Activated naive CD8-positive, alpha-beta T cell treated with anti-CD3 and anti-CD28 coated beads, Interleukin-2, amount 50 U/mL, for 24 hours (primary cell): ENCODE measurements at regions not wholly inside any gene's neighbourhood (a gene's known extent, or its start where the extent isn't known, plus 50 kb on each side); places are given as distances from the start of the nearest gene placed in this dataset.

ENCODE experiments used
- ATAC-seq: fragments of 150-1000 bp; cut with Tn5 transposase; one replicate; pipeline ENCODE4 v1.10.0; 2021
- DNase-seq: peaks from one replicate; pipeline ENCODE4 v3.0.0; 2021
- H3K27ac Mint-ChIP-seq: one replicate; pipeline ENCODE4 v1.8.0; 2021; ENCODE audit warnings: mild to moderate bottlenecking, mixed read lengths
- H3K27me3 Mint-ChIP-seq: one replicate; pipeline ENCODE4 v1.8.0; 2021; ENCODE audit warnings: mixed read lengths
- H3K36me3 Mint-ChIP-seq: one replicate; pipeline ENCODE4 v1.8.0; 2021; ENCODE audit warnings: low read depth, mixed read lengths
- H3K4me1 Mint-ChIP-seq: one replicate; pipeline ENCODE4 v1.8.0; 2021; ENCODE audit warnings: mixed read lengths
- H3K4me3 Mint-ChIP-seq: one replicate; pipeline ENCODE4 v1.8.0; 2021; ENCODE audit warnings: mild to moderate bottlenecking, moderate library complexity, mixed read lengths
- H3K9me3 Mint-ChIP-seq: one replicate; pipeline ENCODE4 v1.8.0; 2021; ENCODE audit warnings: mixed read lengths

DNA sequence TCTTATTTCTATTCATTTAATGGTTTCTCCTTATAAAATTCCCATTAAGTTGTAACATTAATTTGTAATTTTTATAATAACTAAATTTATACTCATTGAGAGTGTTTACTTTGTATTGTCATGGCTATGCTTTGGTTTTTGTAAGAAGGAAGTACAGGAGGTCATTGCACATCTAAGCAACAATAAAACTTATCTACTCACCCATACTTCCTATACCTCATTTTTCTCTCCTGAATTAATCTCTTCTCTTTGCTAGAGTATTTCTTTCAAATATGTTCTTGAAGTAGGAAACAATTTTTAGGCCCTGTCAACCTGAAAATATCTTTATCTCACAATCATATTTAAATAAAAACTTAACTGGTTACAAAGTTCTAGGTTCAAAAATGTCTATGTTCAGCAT, 95.4 kb upstream of the WDR11 start:
- ATAC-seq: no peak
- no peak for DNase-seq
- Mint-ChIP-seq H3K36me3 (no peaks in the 10 kb centered on the region), H3K27me3 (peaks cover 19% of the 10 kb centered on the region), H3K9me3 (no peaks in the 10 kb centered on the region), H3K4me1 (no peaks in the 10 kb centered on the region), H3K27ac (no peak overlapping the region), H3K4me3 (no peak overlapping the region)

DNA sequence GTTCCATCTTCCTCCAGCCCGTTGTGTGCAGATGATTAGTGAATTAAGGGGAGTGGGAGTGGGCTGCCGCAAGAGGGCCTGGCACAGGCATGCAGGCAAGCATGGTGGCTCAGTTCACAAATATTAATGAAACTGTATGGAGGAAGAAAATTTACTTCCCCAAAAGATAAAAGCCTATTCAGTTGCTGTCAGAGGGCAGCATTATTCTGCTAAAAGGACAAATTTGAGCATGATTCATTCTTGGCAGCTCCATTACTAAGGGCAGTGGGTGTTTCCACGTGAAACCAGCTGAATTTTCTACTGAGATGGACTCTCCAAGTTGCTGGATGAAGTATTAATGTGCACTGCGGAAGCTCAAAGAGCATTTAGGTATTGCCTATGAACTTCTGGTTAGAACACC, 90.9 kb upstream of the WDR11 start:
- H3K9me3 Mint-ChIP-seq: no peaks in the 10 kb centered on the region
- H3K4me3 Mint-ChIP-seq: no peak overlapping the region
- no peaks in the 10 kb centered on the region for H3K4me1 Mint-ChIP-seq
- ATAC-seq (no peak), DNase-seq (no peak)
- H3K27me3 Mint-ChIP-seq: peaks cover 5% of the 10 kb centered on the region
- no peak overlapping the region for H3K27ac Mint-ChIP-seq
- no peaks in the 10 kb centered on the region for H3K36me3 Mint-ChIP-seq

DNA sequence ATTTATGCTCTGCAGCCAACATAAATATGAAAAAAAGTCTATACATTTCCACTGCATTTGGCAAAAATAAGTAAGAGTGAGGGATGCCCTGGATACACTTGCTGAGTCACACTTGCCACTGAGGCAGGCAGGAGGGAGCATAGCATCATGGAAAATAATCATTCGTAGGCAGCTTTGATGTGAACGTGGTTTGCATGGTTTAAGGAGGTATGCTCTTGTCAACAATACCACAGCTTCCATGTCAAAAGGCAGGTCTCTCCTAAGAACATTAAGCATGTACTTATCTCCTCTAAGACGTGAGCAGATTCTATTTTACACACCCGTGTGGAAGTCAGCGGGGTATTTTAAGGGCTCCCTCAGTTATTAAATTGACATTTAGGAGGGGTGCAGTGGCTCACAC, 89.2 kb upstream of the WDR11 start:
- Mint-ChIP-seq H3K27ac (no peak overlapping the region), H3K4me3 (no peak overlapping the region), H3K27me3 (peaks cover 2% of the 10 kb centered on the region), H3K36me3 (no peaks in the 10 kb centered on the region), H3K9me3 (no peaks in the 10 kb centered on the region), H3K4me1 (no peaks in the 10 kb centered on the region)
- peak; percentile 69 for ATAC-seq
- no peak for DNase-seq

DNA sequence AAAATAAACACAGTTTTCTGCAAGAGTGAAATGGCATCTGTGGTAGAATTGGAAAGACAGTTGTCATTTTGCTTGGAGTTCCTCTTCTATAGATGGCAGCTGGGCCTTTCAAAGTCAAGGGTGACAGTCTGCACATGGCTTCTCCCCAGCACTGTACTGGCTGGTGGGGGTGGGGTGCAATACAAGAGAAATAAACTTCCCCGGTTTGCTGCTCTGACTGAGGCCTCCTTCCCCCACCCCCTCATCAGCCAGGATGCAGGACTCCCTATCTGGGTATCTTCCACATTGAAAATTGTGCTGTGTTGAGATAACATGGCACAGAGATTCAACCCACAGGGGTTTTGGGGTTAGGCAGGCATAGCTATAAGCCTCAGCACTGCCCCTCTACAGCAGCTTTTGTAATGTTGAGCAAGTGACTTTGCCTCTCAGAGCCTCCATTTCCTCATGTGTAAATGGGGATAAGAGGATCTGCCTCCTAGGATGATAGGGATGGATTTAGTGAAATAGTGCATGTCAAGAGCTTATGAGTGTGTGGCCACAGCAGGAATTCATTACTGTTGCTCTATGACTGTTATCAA, 85.8 kb upstream of the WDR11 start:
- ATAC-seq (no peak), DNase-seq (no peak)
- H3K4me1 Mint-ChIP-seq: no peaks in the 10 kb centered on the region
- H3K36me3 Mint-ChIP-seq: no peaks in the 10 kb centered on the region
- H3K9me3 Mint-ChIP-seq: no peaks in the 10 kb centered on the region
- no peak overlapping the region for H3K27ac Mint-ChIP-seq
- H3K27me3 Mint-ChIP-seq: peaks cover 2% of the 10 kb centered on the region
- no peak overlapping the region for H3K4me3 Mint-ChIP-seq

DNA sequence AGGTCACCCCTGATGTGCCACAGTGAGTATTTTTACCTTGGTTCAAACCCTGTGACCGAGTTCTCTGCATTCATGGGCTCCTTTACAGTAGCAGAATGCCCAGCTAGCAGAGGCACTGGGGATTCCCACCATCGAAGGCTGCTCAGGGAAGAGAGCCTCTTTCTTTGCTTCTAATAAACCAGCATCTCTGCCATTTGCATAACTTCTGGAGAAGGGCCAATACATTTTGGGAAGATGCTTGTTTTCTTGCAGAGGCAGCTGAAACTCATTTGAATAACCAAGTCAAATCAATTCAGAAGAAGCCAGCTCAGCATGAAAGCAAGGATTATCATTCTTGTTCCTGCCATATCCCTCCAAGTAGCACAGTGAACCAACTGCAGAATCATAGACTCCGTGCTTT, 82.9 kb upstream of the WDR11 start:
- no peak for DNase-seq
- Mint-ChIP-seq H3K27me3 (no peaks in the 10 kb centered on the region), H3K36me3 (no peaks in the 10 kb centered on the region), H3K27ac (no peak overlapping the region), H3K4me3 (no peak overlapping the region), H3K4me1 (no peaks in the 10 kb centered on the region), H3K9me3 (no peaks in the 10 kb centered on the region)
- ATAC-seq: no peak

DNA sequence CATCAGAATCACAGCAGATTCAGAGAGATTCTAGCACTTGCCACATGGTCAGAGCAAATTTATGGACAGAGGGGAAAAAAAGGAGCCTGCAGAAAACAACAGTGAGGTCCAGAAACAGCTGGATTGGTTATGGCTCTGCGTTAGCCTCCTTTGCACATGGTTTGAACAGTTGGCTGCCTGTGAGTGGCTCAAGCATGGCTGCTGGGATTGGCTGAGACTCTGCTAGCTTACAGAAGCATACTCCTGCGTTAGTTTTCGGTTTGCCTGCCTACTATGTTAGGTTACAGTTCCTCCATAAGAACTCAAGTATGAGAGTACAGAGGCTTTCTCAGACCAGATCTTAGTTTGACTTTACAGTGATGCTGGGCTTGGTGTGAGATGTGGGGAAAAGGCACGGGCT, 80.7 kb upstream of the WDR11 start:
- ATAC-seq: no peak
- Mint-ChIP-seq H3K36me3 (no peaks in the 10 kb centered on the region), H3K27ac (no peak overlapping the region), H3K4me3 (no peak overlapping the region), H3K9me3 (no peaks in the 10 kb centered on the region), H3K4me1 (no peaks in the 10 kb centered on the region), H3K27me3 (no peaks in the 10 kb centered on the region)
- no peak for DNase-seq

DNA sequence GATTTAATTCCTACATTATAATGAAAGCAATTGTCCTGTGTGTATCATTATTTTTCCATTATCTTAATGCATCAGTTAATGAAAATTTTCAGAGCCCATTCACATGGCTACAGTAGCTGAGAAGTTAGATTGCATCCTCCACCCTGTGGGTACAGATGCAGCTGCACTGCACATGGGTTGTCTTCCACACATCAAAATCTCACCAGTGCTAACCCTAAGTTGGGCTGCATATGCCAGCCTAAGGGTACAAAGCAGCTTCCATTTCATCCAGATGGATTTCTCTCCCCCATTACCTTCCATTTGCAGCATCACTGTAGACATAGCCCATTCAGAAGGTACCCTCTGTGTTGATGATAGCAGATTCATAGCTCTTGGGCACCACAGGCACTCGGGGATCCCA, 74.7 kb upstream of the WDR11 start:
- DNase-seq (no peak), ATAC-seq (no peak)
- no peak overlapping the region for H3K27ac Mint-ChIP-seq
- no peak overlapping the region for H3K4me3 Mint-ChIP-seq
- no peaks in the 10 kb centered on the region for H3K27me3 Mint-ChIP-seq
- no peaks in the 10 kb centered on the region for H3K36me3 Mint-ChIP-seq
- H3K4me1 Mint-ChIP-seq: no peaks in the 10 kb centered on the region
- H3K9me3 Mint-ChIP-seq: no peaks in the 10 kb centered on the region

DNA sequence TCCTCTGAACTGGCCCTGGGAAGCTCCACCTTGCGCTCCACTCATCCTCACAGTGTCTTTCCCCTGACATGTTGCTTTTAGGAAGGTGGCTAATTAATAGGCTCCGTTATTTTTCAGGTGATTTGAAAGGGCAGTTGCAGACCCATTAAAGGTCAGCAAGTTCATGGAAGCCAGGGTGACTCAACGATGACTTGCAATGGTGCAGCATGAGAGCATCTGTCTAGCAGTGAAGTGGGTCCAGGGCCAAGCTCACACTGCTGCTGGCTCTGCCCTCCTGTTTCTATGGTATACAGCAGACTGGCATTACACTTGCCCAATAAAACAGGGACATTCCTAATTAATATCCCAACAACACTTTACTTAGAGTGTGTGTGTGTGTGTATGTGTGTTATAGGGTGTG, 68.8 kb upstream of the WDR11 start:
- Mint-ChIP-seq H3K4me3 (no peak overlapping the region), H3K27me3 (no peaks in the 10 kb centered on the region), H3K27ac (no peak overlapping the region), H3K36me3 (no peaks in the 10 kb centered on the region), H3K9me3 (no peaks in the 10 kb centered on the region), H3K4me1 (no peaks in the 10 kb centered on the region)
- ATAC-seq (no peak), DNase-seq (no peak)

DNA sequence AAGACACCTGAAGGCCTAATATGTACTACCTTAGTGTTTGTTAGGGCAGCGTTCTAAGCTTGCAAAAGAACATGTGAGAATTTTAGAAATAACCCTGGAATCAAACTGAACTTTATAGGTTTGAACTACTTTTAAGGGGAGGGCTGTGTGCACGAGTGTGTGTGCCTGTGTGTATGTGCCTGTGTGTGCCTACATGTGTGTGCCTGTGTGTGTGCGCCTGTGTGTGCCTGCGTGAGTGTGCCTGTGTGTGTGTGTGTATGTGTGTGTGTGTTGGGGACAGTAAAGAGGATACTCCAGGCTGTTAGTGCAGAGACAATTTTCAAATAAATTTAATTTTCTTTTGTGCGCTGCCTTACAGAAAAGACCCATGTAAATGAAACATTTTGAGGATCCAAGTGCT, 68.1 kb upstream of the WDR11 start:
- Mint-ChIP-seq H3K9me3 (no peaks in the 10 kb centered on the region), H3K36me3 (no peaks in the 10 kb centered on the region), H3K27me3 (no peaks in the 10 kb centered on the region), H3K27ac (no peak overlapping the region), H3K4me3 (no peak overlapping the region), H3K4me1 (no peaks in the 10 kb centered on the region)
- ATAC-seq: no peak
- no peak for DNase-seq

DNA sequence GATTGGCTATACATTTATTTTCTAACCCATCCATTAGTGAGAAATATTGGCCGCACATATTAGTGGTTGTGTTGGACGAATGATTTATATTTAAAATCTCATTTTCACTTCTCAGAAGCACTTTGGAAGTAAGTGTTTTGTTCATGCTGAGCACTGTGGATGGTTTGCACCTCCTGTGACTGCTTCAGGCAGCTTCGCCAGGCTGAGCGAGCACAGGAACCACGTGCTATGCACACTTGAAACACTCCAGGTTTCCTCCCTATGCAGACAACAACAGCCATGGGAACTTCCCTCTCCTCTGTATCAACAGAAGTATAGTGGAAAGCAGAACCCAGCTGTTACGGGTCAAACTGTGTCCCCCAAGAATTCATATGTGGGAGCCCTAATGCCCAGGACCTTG, 67.3 kb upstream of the WDR11 start:
- H3K4me3 Mint-ChIP-seq: no peak overlapping the region
- H3K27ac Mint-ChIP-seq: no peak overlapping the region
- no peaks in the 10 kb centered on the region for H3K27me3 Mint-ChIP-seq
- no peaks in the 10 kb centered on the region for H3K9me3 Mint-ChIP-seq
- no peak for ATAC-seq
- DNase-seq: no peak
- no peaks in the 10 kb centered on the region for H3K4me1 Mint-ChIP-seq
- no peaks in the 10 kb centered on the region for H3K36me3 Mint-ChIP-seq

DNA sequence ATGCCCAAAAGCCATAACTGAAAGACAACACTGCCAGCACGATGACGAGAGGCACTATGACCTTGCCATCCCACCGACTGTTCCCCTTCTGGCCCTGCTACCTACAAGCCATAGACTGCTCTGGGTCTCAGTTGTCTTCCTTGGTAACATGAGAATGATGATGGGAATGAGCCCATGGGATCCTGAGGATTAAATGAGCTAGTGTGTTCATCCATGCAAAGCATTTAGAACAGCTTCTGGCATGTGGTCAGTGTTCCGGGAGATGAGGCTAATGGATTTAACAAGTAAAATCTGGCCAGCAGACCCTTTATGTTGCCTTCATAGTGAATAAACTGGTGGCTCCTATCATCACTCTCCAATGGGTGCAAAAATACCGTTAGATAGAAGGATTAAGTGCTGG, 62.4 kb upstream of the WDR11 start:
- H3K4me1 Mint-ChIP-seq: no peaks in the 10 kb centered on the region
- H3K36me3 Mint-ChIP-seq: no peaks in the 10 kb centered on the region
- peaks cover 3% of the 10 kb centered on the region for H3K27me3 Mint-ChIP-seq
- DNase-seq: no peak
- ATAC-seq: no peak
- H3K4me3 Mint-ChIP-seq: no peak overlapping the region
- no peaks in the 10 kb centered on the region for H3K9me3 Mint-ChIP-seq
- H3K27ac Mint-ChIP-seq: no peak overlapping the region

DNA sequence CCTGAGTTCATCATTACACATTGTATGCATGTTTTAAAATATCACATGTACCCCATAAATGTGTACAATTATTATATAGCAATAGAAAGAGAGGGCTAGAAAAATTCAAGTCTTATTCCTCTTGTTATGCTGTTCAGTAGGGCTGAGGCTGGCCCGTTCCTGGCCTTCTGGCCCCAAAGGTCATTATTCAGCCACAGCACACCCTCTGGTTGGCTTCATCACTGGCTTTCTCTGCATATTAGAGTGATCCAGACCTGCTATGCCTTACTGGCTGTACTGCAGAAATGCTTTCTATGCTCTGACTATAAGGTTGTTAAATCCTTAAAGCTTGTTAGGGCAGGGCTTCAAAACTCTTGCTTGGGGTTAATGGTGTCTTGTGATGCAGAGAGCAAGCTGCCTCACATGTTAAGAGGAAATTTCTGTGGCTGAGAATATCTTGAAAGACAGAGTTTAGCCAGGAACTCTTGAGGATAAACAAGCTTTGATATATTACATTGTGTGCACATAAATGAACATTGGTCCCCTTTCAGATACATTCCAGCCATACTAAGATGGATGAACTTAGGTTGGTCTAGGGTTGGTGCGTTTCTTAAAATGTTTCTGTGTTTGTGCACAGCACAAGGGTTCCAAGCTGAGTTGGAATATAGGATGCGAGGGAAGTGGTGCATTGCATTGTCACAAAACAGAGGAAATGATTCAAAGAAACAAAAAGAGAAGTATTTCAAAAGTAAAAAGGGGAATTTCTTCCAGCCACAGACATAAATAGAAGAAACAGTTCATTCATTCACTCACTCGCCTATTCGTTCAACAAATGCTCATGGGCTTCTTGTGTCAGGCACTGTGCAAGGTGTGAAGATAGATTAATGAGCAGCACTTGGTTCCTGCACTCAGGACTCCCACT, 61.6 kb upstream of the WDR11 start:
- H3K4me3 Mint-ChIP-seq: no peak overlapping the region
- H3K36me3 Mint-ChIP-seq: no peaks in the 10 kb centered on the region
- H3K27me3 Mint-ChIP-seq: peaks cover 5% of the 10 kb centered on the region
- DNase-seq: no peak
- H3K27ac Mint-ChIP-seq: no peak overlapping the region
- H3K4me1 Mint-ChIP-seq: no peaks in the 10 kb centered on the region
- no peak for ATAC-seq
- no peaks in the 10 kb centered on the region for H3K9me3 Mint-ChIP-seq

DNA sequence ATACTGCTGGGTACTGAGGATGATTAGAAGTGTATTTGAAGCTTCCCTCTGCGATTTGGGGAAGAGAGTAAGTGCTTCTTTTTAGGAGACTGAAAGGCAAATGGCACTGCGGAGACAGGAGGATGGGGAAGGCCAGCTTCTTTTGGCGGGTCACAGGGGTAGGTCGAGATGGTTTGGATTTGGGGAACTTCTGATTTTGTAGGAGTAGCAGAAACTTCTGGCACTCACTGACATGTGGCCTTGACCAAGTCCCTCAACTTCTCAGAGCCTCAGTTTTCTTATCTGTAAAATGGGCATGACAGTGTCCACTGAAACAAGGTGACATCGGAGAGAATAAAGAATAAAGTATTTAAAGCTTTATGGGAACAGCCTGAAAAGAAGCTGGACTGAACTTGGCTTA, 59.8 kb upstream of the WDR11 start:
- Mint-ChIP-seq H3K4me3 (no peak overlapping the region), H3K27me3 (peaks cover 7% of the 10 kb centered on the region), H3K27ac (no peak overlapping the region), H3K4me1 (no peaks in the 10 kb centered on the region), H3K9me3 (no peaks in the 10 kb centered on the region), H3K36me3 (no peaks in the 10 kb centered on the region)
- no peak for DNase-seq
- ATAC-seq: no peak

DNA sequence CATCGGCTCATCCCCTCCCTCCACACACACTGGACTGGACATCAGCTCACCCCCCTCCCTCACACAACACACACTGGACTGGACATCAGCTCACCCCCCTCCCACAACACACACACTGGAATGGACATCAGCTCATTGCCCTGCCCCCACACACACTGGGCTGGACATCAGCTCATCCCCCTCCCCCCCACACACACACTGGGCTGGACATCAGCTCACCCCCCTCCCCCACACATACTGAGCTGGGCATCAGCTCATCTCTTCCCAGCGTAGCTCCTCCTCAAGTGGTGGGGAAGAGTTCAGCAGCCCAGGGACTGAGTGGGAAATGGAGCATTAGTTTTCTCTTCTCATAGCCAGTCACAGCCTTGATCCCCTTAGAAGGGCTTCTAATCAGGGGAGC, 58.1 kb upstream of the WDR11 start:
- Mint-ChIP-seq H3K27me3 (peaks cover 7% of the 10 kb centered on the region), H3K36me3 (no peaks in the 10 kb centered on the region), H3K27ac (no peak overlapping the region), H3K4me1 (no peaks in the 10 kb centered on the region), H3K9me3 (no peaks in the 10 kb centered on the region), H3K4me3 (no peak overlapping the region)
- DNase-seq: no peak
- no peak for ATAC-seq

DNA sequence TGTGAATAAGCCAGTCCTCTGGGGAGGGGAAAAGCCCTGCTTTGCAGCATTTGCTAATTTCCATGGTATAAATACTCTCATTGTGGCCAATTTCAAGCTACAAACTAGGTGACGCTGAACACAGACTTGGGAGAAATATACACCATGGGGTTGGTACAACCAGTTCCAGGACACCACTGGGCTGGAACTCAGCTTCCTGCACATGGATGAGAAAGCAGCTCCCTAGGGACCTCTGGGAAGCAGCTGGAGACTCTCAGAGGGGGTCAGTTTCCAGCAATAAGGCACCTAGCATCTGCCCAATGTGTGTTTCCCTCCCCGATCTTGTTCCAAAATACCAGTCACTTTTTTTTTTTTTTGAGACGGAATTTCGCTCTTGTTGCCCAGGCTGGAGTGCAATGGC, 56.8 kb upstream of the WDR11 start:
- DNase-seq (no peak), ATAC-seq (no peak)
- no peaks in the 10 kb centered on the region for H3K36me3 Mint-ChIP-seq
- no peak overlapping the region for H3K4me3 Mint-ChIP-seq
- H3K27me3 Mint-ChIP-seq: peaks cover 7% of the 10 kb centered on the region
- H3K4me1 Mint-ChIP-seq: no peaks in the 10 kb centered on the region
- H3K9me3 Mint-ChIP-seq: no peaks in the 10 kb centered on the region
- no peak overlapping the region for H3K27ac Mint-ChIP-seq
